HG03139 (cell line): ENCODE measurements at regions not wholly inside any gene's neighbourhood (a gene's known extent, or its start where the extent isn't known, plus 50 kb on each side); places are given as distances from the start of the nearest gene placed in this dataset.

Experiments used
- ATAC-seq: cut with Tn5 transposase; IDR thresholded peaks from one replicate; pipeline ENCODE4 v1.9.1; 2021; ENCODE audit not compliant: unreplicated experiment

DNA sequence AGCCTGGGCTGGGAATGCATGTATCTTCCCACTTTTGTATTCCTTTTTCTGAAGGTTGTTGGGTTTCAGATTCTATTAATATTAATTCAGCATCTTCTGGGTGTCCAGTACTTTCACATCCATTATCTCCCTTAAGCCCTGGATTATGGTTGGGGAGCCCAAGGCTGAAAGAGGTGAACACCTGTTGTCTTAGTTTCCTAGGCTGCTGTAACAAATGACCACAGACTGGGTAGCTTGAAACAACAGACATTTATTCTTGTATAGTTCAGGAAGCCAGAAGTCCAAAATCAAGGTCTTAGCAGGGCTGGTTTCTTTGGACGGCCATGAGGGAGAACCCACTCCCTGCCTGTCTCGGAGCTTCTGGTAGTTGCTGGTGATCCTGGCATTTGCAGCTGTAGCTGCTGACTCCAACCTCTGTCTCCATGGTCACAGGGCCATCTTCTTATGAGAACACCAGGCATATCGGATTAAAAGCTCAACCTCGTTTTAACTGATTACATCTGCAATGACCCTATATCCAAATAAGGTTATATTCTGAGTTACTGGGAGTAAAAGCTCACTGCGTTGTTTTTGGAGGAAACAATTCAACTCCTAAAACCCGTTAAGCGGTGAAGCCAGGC is 68.2 kb upstream of the CLMN start:
- ATAC-seq: no peak

- no peak for ATAC-seq
Measured at GRCh38 chr14:95386536-95387095, 66.9 kb upstream of the CLMN start.

GRCh38 chr14:95385701-95386100 is 66.0 kb upstream of the CLMN start:
- ATAC-seq: no peak

- no peak for ATAC-seq
Measured at GRCh38 chr14:95382747-95383146, 63.0 kb upstream of the CLMN start.

GRCh38 chr14:95381726-95382125 is 62.0 kb upstream of the CLMN start:
- ATAC-seq: no peak

GRCh38 chr14:95380350-95381042 is 60.8 kb upstream of the CLMN start:
- ATAC-seq: no peak

DNA sequence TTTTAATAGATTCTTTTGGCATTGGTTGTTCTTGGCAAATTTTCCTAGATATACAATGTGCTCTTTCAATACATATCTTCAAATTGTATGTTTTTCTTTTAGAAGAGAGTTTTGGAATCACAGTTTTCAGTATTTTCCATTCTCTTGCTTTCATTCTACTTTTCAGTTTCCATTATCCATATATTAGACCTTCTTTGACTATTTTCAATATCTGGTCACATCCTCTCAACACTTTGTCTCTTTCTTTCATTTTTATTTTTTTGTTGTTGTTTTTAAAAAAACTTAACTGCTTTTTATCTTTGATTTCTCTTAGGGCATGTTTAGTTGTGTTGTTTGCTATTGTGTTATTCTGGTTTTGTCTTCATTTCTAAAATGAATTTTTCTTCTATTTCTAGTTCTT is 59.9 kb upstream of the CLMN start:
- ATAC-seq: no peak

DNA sequence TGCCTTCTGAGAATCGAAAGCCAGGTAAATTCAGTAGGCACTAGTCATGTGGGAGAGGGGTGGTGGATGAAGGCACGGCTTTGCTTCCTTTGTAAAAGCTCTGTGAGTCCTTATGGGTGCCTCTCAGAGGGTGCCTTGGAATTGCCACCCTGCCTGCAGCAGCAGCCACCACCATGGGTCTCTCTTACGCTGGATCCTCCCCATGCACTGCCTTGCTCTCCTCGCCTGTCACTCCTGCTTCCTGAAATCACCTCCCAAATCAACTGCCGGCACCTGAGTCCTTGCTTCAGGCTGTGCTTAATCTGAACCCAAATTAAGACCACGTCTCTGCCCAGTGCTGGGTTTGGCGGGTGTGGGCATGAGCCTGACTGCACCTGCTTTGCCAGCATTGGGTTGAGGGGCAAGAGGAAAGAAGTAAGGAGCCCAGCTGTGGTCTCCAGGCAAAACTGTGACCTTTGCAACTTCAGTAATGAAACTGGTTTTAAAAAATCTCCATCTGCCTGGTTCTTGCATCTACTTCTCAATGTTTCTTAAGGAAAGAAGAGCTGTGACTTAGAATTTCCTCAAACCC is 55.9 kb upstream of the CLMN start:
- no peak for ATAC-seq

DNA sequence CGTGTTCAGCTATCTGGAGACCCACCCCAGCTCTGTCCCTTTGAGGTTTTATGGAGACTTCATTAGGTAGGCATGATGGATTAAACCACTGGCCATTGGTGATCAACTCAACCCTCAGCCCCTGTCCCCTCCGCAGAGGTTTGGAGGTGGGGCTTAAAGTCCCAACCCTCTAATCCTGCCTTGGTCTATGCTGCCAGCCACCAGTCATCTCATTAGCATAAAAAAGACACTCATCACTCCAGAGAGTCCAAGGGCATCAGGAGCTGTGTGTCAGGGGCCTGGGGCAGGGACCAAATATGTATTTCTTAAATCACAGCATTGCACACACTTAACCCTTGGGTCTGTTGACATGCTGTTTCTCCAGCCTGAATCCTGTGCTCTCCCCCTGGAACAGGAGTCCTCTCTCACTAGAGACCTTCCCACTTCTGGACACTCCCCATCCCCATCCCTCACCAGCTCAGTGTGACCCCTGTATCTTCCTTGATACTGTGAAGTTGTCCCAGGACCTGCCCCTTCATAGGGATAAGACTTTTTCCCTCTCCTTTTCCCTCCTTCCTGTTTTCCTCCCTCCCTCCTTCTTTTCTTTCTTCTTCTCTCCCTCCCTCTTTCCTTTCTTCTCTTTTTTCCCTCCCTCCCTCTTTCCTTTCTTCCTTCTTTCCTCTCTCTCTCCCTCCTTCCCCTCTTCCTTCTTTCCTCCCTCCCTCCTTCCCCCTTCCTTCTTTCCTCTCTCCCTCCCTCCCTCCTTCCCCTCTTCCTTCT is 54.7 kb upstream of the CLMN start:
- ATAC-seq: no peak

DNA sequence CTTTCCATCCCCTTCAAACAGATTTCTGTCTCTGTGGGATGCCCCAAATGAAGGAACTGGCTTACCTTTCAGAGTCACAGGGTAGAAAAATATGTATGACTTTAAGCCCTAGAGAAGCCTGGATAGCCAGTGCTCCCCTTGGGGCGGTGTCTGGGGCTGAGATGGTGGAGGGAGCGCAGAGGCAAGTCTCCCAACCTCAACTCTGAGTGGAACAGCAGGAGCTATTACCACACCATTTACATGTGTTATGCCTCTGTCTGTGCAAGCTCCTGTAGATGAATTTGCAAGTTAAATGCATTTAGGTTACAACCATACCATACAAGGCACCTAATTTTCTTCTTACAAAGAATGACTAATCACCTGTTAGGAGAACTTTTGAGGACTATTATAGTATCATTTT is 50.4 kb upstream of the CLMN start:
- ATAC-seq: no peak
